Ovary (tissue), 3 donors: ENCODE measurements at regions not wholly inside any gene's neighbourhood (a gene's known extent, or its start where the extent isn't known, plus 50 kb on each side); places are given as distances from the start of the nearest gene placed in this dataset.

ENCODE experiments used
- CTCF ChIP-seq, 3 donors: fragments of 450-650 bp in 2 of 3; fragments of 200-600 bp in 1 of 3; IDR thresholded peaks; one replicate each; pipeline versions ENCODE4 v1.5.1 to v1.8.0; 2016 to 2022; ENCODE audit warnings: antibody characterized with exemption in 3 of 3, mild to moderate bottlenecking in 1 of 3
- EP300 ChIP-seq: sonication (generic); formaldehyde crosslinking; IDR thresholded peaks from one replicate; pipeline ENCODE4 v1.6.1; 2017; ENCODE audit warnings: antibody characterized with exemption
- POLR2A ChIP-seq: fragments of 450-650 bp; IDR thresholded peaks from one replicate; pipeline ENCODE4 v1.6.1; 2017; ENCODE audit warnings: antibody characterized with exemption, mild to moderate bottlenecking, moderate library complexity
- donor health status: DM: no; HTN: no; CAD: no.

- TF ChIP-seq POLR2A: no peak
- no peak for TF ChIP-seq CTCF (IDR thresholded peaks at IDR 0.05)
- no peak for TF ChIP-seq EP300
These were observed 259.7 kb downstream of the DIO2 start for GRCh38 chr14:79951572-79951971.
